Ascending aorta (tissue), 2 donors: ENCODE measurements at regions not wholly inside any gene's neighbourhood (a gene's known extent, or its start where the extent isn't known, plus 50 kb on each side); places are given as distances from the start of the nearest gene placed in this dataset.

Experiments
- DNase-seq, 2 donors: peaks; one replicate each; pipeline ENCODE4 v3.0.0-alpha.2; 2019; ENCODE audit warnings: low spot score in 2 of 2
- H3K27ac ChIP-seq, 2 donors: fragments of 200-600 bp; sonication (generic); one replicate each; pipeline ENCODE4 v1.5.1; 2016 to 2017; ENCODE audit warnings: mild to moderate bottlenecking in 1 of 2
- H3K27me3 ChIP-seq: fragments of 200-600 bp; sonication (generic); one replicate; pipeline ENCODE4 v1.5.1; 2017
- H3K36me3 ChIP-seq, 2 donors: fragments of 200-600 bp; sonication (generic); one replicate each; pipeline ENCODE4 v1.5.1; 2016
- H3K4me1 ChIP-seq, 2 donors: fragments of 200-600 bp; sonication (generic); one replicate each; pipeline ENCODE4 v1.5.1; 2016 to 2017; ENCODE audit warnings: mild to moderate bottlenecking in 1 of 2
- H3K4me3 ChIP-seq, 2 donors: fragments of 200-600 bp; sonication (generic); one replicate each; pipeline ENCODE4 v1.5.1; 2016 to 2017; ENCODE audit warnings: mild to moderate bottlenecking in 1 of 2
- H3K9me3 ChIP-seq, 2 donors: fragments of 200-600 bp; sonication (generic); one replicate each; pipeline ENCODE4 v1.5.1; 2016
- CTCF ChIP-seq, 3 experiments: fragments of 200-600 bp in 2 of 3; fragments of 450-650 bp in 1 of 3; sonication (generic) in 2 of 3; IDR thresholded peaks; one replicate each; pipeline ENCODE4 v1.5.1; 2016 to 2019; ENCODE audit warnings: antibody characterized with exemption in 3 of 3, mild to moderate bottlenecking in 1 of 3, moderate library complexity in 1 of 3
- intact Hi-C: fragments of 100-400 bp; cut with DNase I; formaldehyde crosslinking; loops from one replicate; pipeline ENCODE4 v1.15.1; 2023

- no peaks in the 10 kb centered on the region for H3K36me3 ChIP-seq
- no peaks in the 10 kb centered on the region for H3K9me3 ChIP-seq
- DNase-seq = no peak
- no peaks in the 10 kb centered on the region for H3K27me3 ChIP-seq
- no peak for TF ChIP-seq CTCF (IDR thresholded peaks at IDR 0.05)
- no peak overlapping the region for H3K4me3 ChIP-seq
- intact Hi-C loops = no loop called here
- H3K4me1 ChIP-seq = no peaks in the 10 kb centered on the region
- no peak overlapping the region for H3K27ac ChIP-seq
These were observed 87.9 kb upstream of the NEURL1B start for GRCh38 chr5:172553167-172553566.

GRCh38 chr5:172550996-172551395 is 90.1 kb upstream of the NEURL1B start:
- no peaks in the 10 kb centered on the region for H3K36me3 ChIP-seq
- no peak overlapping the region for H3K4me3 ChIP-seq
- no peaks in the 10 kb centered on the region for H3K9me3 ChIP-seq
- H3K4me1 ChIP-seq = no peaks in the 10 kb centered on the region
- no peaks in the 10 kb centered on the region for H3K27me3 ChIP-seq
- no peak overlapping the region for H3K27ac ChIP-seq
- DNase-seq = no peak
- TF ChIP-seq CTCF (IDR thresholded peaks at IDR 0.05) = no peak
- intact Hi-C loops = no loop called here

- H3K4me1 ChIP-seq = no peaks in the 10 kb centered on the region
- intact Hi-C loops = no loop called here
These were observed 90.8 kb upstream of the NEURL1B start for GRCh38 chr5:172550096-172550765.

GRCh38 chr5:172549696-172550095 is 91.4 kb upstream of the NEURL1B start:
- intact Hi-C loops = no loop called here
- no peaks in the 10 kb centered on the region for H3K9me3 ChIP-seq
- TF ChIP-seq CTCF (IDR thresholded peaks at IDR 0.05) = no peak
- H3K27me3 ChIP-seq = no peaks in the 10 kb centered on the region
- H3K27ac ChIP-seq = no peak overlapping the region
- H3K4me3 ChIP-seq = no peak overlapping the region
- no peak for DNase-seq
- H3K4me1 ChIP-seq = no peaks in the 10 kb centered on the region
- H3K36me3 ChIP-seq = no peaks in the 10 kb centered on the region

More at GRCh38 chr5:172550096-172550765, 90.8 kb upstream of the NEURL1B start:
- no peak for DNase-seq
- no peaks in the 10 kb centered on the region for H3K27me3 ChIP-seq
- H3K9me3 ChIP-seq = no peaks in the 10 kb centered on the region
- H3K27ac ChIP-seq = no peak overlapping the region
- H3K4me3 ChIP-seq = no peak overlapping the region
- H3K36me3 ChIP-seq = no peaks in the 10 kb centered on the region
- no peak for TF ChIP-seq CTCF (IDR thresholded peaks at IDR 0.05)

- no peak for DNase-seq
- Histone ChIP-seq H3K27ac (no peak overlapping the region), H3K9me3 (no peaks in the 10 kb centered on the region), H3K4me3 (no peak overlapping the region), H3K36me3 (no peaks in the 10 kb centered on the region), H3K27me3 (no peaks in the 10 kb centered on the region), H3K4me1 (no peaks in the 10 kb centered on the region)
- intact Hi-C loops = no loop called here
- TF ChIP-seq CTCF (IDR thresholded peaks at IDR 0.05) = no peak
These were observed 91.9 kb upstream of the NEURL1B start for GRCh38 chr5:172548981-172549687.
